Keratinocyte (primary cell): ENCODE measurements at regions not wholly inside any gene's neighbourhood (a gene's known extent, or its start where the extent isn't known, plus 50 kb on each side); places are given as distances from the start of the nearest gene placed in this dataset.

Source experiments
- DNase-seq: peaks from one replicate; pipeline ENCODE4 v3.0.0-alpha.2; 2011; ENCODE audit warnings: low read depth, missing footprints, low spot score
- FAIRE-seq: peaks from 2 replicates; lab custom pipeline; 2011; peaks lifted over from hg19 to GRCh38; lab: Jason Lieb, UNC
- H2AFZ ChIP-seq: 2 replicates; pipeline ENCODE4 v1.6.0; 2012; ENCODE audit warnings: low read length, control low read depth, inconsistent platforms; ENCODE audit not compliant: control insufficient read depth
- H3K27ac ChIP-seq: 2 replicates; pipeline ENCODE4 v1.5.1; 2011; ENCODE audit warnings: low read length; ENCODE audit not compliant: control insufficient read depth, insufficient read depth
- H3K27me3 ChIP-seq: 3 replicates; pipeline ENCODE4 v1.6.0; 2011; ENCODE audit warnings: low read length; ENCODE audit not compliant: control insufficient read depth, insufficient read depth; ENCODE audit errors: extremely low read depth
- H3K36me3 ChIP-seq, 2 experiments: 2 replicates in 1 of 2; 3 replicates in 1 of 2; pipeline ENCODE4 v1.5.1; 2011; ENCODE audit warnings: low read length in 2 of 2, mild to moderate bottlenecking in 1 of 2; ENCODE audit not compliant: control insufficient read depth in 2 of 2, insufficient read depth in 2 of 2; ENCODE audit errors: extremely low read depth in 1 of 2
- H3K4me1 ChIP-seq: 3 replicates; pipeline ENCODE4 v1.5.1; 2011; ENCODE audit warnings: low read length; ENCODE audit not compliant: control insufficient read depth, insufficient read depth; ENCODE audit errors: extremely low read depth
- H3K4me2 ChIP-seq: 3 replicates; pipeline ENCODE4 v1.6.0; 2011; ENCODE audit warnings: low read depth, low read length; ENCODE audit not compliant: control insufficient read depth, insufficient read depth; ENCODE audit errors: extremely low read depth
- H3K4me3 ChIP-seq, 3 experiments: fragments of 200-600 bp in 1 of 3; sonication (generic) in 1 of 3; 2 replicates in 2 of 3; 3 replicates in 1 of 3; pipeline ENCODE4 v1.5.1; 2011 to 2016; ENCODE audit warnings: low read length in 3 of 3, mild to moderate bottlenecking in 3 of 3, control low read depth in 2 of 3, inconsistent platforms in 1 of 3, low read depth in 1 of 3, mixed read lengths in 1 of 3, mixed run types in 1 of 3, moderate library complexity in 1 of 3; ENCODE audit not compliant: control insufficient read depth in 2 of 3, insufficient read depth in 2 of 3; ENCODE audit errors: extremely low read depth in 1 of 3
- H3K79me2 ChIP-seq: 2 replicates; pipeline ENCODE4 v1.6.0; 2012; ENCODE audit warnings: low read length; ENCODE audit not compliant: control insufficient read depth, insufficient read depth
- H3K9ac ChIP-seq: 3 replicates; pipeline ENCODE4 v1.6.0; 2011; ENCODE audit warnings: low read length; ENCODE audit not compliant: control insufficient read depth, insufficient read depth; ENCODE audit errors: extremely low read depth
- H3K9me1 ChIP-seq: 3 replicates; pipeline ENCODE4 v1.6.0; 2011; ENCODE audit warnings: low read length; ENCODE audit not compliant: control insufficient read depth, insufficient read depth; ENCODE audit errors: extremely low read depth
- H3K9me3 ChIP-seq: 2 replicates; pipeline ENCODE4 v1.5.1; 2012; ENCODE audit warnings: low read depth, low read length; ENCODE audit not compliant: control insufficient read depth
- H4K20me1 ChIP-seq: 3 replicates; pipeline ENCODE4 v1.6.0; 2011; ENCODE audit warnings: low read length; ENCODE audit not compliant: control insufficient read depth, insufficient read depth; ENCODE audit errors: extremely low read depth
- EZH2 ChIP-seq: IDR thresholded peaks from one replicate; pipeline ENCODE4 v1.6.1; 2012; ENCODE audit warnings: inconsistent platforms, mild to moderate bottlenecking, low read length, moderate library complexity
- dilution Hi-C: fragments of 300-500 bp; cut with MboI; formaldehyde crosslinking; loops from one replicate; pipeline ENCODE4 v1.7.0; 2020; ENCODE audit warnings: low sequenced_read_pairs; ENCODE audit not compliant: extremely low pct_ligation_motif_present
- TF ChIP-seq, protein P1 (sequence below), 3 experiments: IDR thresholded peaks in 1 of 3; conservative IDR thresholded peaks in 1 of 3; optimal IDR thresholded peaks in 1 of 3; 2 replicates in 2 of 3; 3 replicates in 1 of 3; pipeline versions ENCODE3 to v1.5.1; 2011; ENCODE audit warnings: low read length in 3 of 3, mild to moderate bottlenecking in 3 of 3, moderate library complexity in 2 of 3, control low read depth in 1 of 3, inconsistent platforms in 1 of 3; ENCODE audit not compliant: insufficient read depth in 2 of 3; ENCODE audit errors: extremely low read depth in 1 of 3

DNA sequence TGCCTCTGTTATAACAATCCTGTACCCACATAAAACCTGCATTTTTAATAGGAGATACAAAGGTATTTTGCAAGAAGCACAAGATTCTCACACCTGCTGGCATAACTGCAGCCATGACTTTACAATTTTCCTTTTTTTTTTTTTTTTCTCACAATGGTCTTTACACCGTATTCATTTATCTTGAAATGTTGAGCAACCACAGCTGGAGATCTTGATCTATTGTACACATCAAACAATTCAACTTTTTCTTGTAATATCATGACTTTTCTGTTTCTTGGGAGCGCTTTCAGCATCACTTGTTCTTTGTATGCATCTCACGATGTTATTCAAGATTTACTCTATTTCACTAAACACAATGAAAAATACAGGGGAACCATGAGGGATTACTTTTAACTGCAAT lies 651.4 kb downstream of the KCNT2 start:
- Histone ChIP-seq H3K4me1 (peaks cover 6% of the 10 kb centered on the region), H3K27ac (no peak overlapping the region), H3K36me3 (no peaks in the 10 kb centered on the region), H3K27me3 (no peaks in the 10 kb centered on the region), H3K9ac (no peak overlapping the region), H3K79me2 (no peaks in the 10 kb centered on the region), H2AFZ (no peak overlapping the region), H3K4me3 (no peak overlapping the region), H3K9me1 (no peaks in the 10 kb centered on the region), H3K9me3 (no peaks in the 10 kb centered on the region), H4K20me1 (no peaks in the 10 kb centered on the region), H3K4me2 (no peak overlapping the region)
- no peak for TF ChIP-seq EZH2
- TF ChIP-seq, protein P1, sequence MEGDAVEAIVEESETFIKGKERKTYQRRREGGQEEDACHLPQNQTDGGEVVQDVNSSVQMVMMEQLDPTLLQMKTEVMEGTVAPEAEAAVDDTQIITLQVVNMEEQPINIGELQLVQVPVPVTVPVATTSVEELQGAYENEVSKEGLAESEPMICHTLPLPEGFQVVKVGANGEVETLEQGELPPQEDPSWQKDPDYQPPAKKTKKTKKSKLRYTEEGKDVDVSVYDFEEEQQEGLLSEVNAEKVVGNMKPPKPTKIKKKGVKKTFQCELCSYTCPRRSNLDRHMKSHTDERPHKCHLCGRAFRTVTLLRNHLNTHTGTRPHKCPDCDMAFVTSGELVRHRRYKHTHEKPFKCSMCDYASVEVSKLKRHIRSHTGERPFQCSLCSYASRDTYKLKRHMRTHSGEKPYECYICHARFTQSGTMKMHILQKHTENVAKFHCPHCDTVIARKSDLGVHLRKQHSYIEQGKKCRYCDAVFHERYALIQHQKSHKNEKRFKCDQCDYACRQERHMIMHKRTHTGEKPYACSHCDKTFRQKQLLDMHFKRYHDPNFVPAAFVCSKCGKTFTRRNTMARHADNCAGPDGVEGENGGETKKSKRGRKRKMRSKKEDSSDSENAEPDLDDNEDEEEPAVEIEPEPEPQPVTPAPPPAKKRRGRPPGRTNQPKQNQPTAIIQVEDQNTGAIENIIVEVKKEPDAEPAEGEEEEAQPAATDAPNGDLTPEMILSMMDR (optimal IDR thresholded peaks at IDR 0.05 in 1 of 3, IDR thresholded peaks at IDR 0.05 in 1 of 3, conservative IDR thresholded peaks at IDR 0.05 in 1 of 3; ENCODE audit: extremely low read depth in 1 of 3, insufficient read depth in 2 of 3, low read length in 3 of 3) = no peak
- dilution Hi-C loops = no loop called here
- DNase-seq (no peak), FAIRE-seq (no peak)

DNA sequence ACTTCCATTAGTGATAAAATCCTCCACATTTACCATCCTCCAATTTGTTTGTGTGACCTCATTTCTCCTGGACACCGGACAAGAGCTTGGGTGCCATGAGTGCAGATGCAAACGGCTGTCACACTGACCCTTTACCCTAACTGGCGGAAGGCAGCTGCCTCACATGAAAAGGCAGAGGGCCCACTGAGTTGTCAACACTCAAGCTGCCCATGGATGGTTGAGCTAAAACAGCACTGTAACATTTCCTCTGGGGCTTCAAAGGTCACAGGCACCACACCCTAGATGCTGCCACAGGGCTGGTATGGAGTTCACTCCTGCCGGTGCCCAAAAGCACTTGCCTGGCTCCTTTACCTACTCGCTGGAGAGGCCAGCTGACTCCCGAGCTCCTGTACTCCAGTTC lies 653.4 kb downstream of the KCNT2 start:
- no peak overlapping the region for H3K9ac ChIP-seq
- no peaks in the 10 kb centered on the region for H3K79me2 ChIP-seq
- no peaks in the 10 kb centered on the region for H4K20me1 ChIP-seq
- no peaks in the 10 kb centered on the region for H3K36me3 ChIP-seq
- no peaks in the 10 kb centered on the region for H3K9me1 ChIP-seq
- H3K4me1 ChIP-seq = peaks cover 6% of the 10 kb centered on the region
- no peaks in the 10 kb centered on the region for H3K27me3 ChIP-seq
- H3K4me2 ChIP-seq = no peak overlapping the region
- H3K9me3 ChIP-seq = no peaks in the 10 kb centered on the region
- DNase-seq = no peak
- H3K27ac ChIP-seq = no peak overlapping the region
- no peak overlapping the region for H2AFZ ChIP-seq
- no peak overlapping the region for H3K4me3 ChIP-seq
- dilution Hi-C loops = no loop called here
- no peak for FAIRE-seq
- TF ChIP-seq, protein P1 (optimal IDR thresholded peaks at IDR 0.05 in 1 of 3, IDR thresholded peaks at IDR 0.05 in 1 of 3, conservative IDR thresholded peaks at IDR 0.05 in 1 of 3; ENCODE audit: extremely low read depth in 1 of 3, insufficient read depth in 2 of 3, low read length in 3 of 3) = no peak
- no peak for TF ChIP-seq EZH2
